ENCODE measurements at regions not wholly inside any gene's neighbourhood (a gene's known extent, or its start where the extent isn't known, plus 50 kb on each side); places are given as distances from the start of the nearest gene placed in this dataset.
A peak's percentile ranks its signal among the peaks of the same experiment; 100 is the strongest.

DNA sequence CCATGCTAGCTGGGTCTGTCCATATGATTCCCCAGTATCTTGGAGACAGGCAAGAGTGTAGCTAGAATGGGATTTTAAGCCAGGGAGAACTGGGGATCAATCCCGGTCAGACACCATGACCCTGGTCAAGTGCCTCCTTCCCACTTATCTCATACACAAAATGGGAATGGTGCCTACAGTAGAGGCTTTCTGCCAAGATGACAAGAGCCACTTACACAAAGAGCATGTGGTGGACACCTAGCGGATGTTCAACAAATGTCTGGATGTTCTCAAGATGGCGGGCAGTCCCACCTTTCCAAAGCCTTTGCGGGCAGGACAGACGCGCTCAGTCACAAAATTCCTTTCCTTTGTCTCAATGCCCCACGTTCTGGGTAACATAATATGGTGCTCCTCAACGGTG lies 57.3 kb downstream of the MAF start:
- no peak overlapping the region for H3K4me3 Mint-ChIP-seq
- H3K27me3 Mint-ChIP-seq (ENCODE audit: low read depth in 3 of 3) = peaks cover 0 to 5% (median 3%) of the 10 kb centered on the region in 3 donors
- no peak for DNase-seq
- H3K4me1 Mint-ChIP-seq = no peaks in the 10 kb centered on the region
- no peaks in the 10 kb centered on the region for H3K36me3 Mint-ChIP-seq
- no peaks in the 10 kb centered on the region for H3K9me3 Mint-ChIP-seq
- H3K27ac Mint-ChIP-seq = no peak overlapping the region

GRCh38 chr16:79542237-79542774 lies 58.2 kb downstream of the MAF start:
- Mint-ChIP-seq H3K27ac (no peak overlapping the region), H3K4me3 (no peak overlapping the region), H3K36me3 (no peaks in the 10 kb centered on the region), H3K9me3 (no peaks in the 10 kb centered on the region), H3K4me1 (no peaks in the 10 kb centered on the region), H3K27me3 (ENCODE audit: low read depth in 3 of 3) (peaks cover 0 to 5% (median 3%) of the 10 kb centered on the region in 3 donors)
- no peak for DNase-seq

GRCh38 chr16:79540825-79541595 lies 59.5 kb downstream of the MAF start:
- Mint-ChIP-seq H3K27me3 (ENCODE audit: low read depth in 3 of 3) (peaks cover 0 to 3% (median 3%) of the 10 kb centered on the region in 3 donors), H3K27ac (no peak overlapping the region), H3K9me3 (no peaks in the 10 kb centered on the region), H3K4me1 (no peaks in the 10 kb centered on the region), H3K4me3 (no peak overlapping the region), H3K36me3 (no peaks in the 10 kb centered on the region)
- DNase-seq = no peak

DNA sequence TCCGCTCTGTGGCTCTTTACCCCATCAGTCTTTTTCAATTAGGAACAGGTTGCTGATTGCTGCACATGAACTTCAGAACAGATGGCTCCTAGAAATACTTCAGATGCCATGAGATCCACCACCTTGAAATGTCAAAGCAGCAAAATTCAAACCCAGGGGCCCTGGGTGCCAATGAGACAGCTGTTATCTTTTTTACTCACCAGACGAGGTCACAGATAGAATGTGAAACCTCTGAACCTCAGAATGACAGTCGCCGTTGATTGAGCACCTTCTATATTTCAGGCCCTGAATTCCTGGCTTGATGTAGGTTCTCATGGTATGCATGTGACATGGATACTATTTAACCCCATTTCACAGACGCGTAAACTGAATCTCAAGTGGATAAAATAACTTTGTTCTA lies 63.0 kb downstream of the MAF start:
- Mint-ChIP-seq H3K4me1 (no peaks in the 10 kb centered on the region), H3K27me3 (ENCODE audit: low read depth in 3 of 3) (peaks cover 0 to 3% (median 3%) of the 10 kb centered on the region in 3 donors), H3K9me3 (no peaks in the 10 kb centered on the region), H3K27ac (no peak overlapping the region), H3K36me3 (no peaks in the 10 kb centered on the region), H3K4me3 (no peak overlapping the region)
- no peak for DNase-seq

- H3K27ac Mint-ChIP-seq = no peak overlapping the region
- no peak overlapping the region for H3K4me3 Mint-ChIP-seq
- H3K4me1 Mint-ChIP-seq = no peaks in the 10 kb centered on the region
- no peak for DNase-seq
- H3K27me3 Mint-ChIP-seq (ENCODE audit: low read depth in 3 of 3) = peaks cover 0 to 3% (median 3%) of the 10 kb centered on the region in 3 donors
- no peaks in the 10 kb centered on the region for H3K36me3 Mint-ChIP-seq
- no peaks in the 10 kb centered on the region for H3K9me3 Mint-ChIP-seq
Observed at GRCh38 chr16:79536958-79537357, 63.6 kb downstream of the MAF start.

DNA sequence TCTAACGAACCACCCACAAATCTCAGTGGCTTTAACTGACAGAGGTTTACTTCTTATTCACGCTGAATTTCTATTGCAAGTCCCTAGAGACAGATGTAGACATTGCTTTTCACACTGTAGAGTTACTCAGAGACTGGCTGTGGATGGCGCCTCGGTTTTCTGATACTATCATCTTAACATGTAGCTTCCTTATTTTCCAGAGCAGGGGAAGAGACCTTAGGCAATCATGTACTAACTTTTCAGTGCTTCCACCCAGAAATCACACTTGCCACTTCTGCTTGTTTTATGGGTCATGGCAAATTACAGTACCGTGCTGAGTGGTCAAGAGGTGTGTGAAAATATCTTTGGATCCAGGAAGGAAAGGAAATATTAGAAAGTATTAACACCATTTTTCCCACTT lies 65.4 kb downstream of the MAF start:
- Mint-ChIP-seq H3K27ac (no peak overlapping the region), H3K36me3 (no peaks in the 10 kb centered on the region), H3K4me1 (no peaks in the 10 kb centered on the region), H3K4me3 (no peak overlapping the region), H3K9me3 (no peaks in the 10 kb centered on the region), H3K27me3 (ENCODE audit: low read depth in 3 of 3) (peaks cover 0 to under 1% (median 0%) of the 10 kb centered on the region in 3 donors)
- DNase-seq = no peak

GRCh38 chr16:79534143-79534542 lies 66.4 kb downstream of the MAF start:
- H3K4me1 Mint-ChIP-seq = no peaks in the 10 kb centered on the region
- DNase-seq = no peak
- H3K4me3 Mint-ChIP-seq = no peak overlapping the region
- no peaks in the 10 kb centered on the region for H3K36me3 Mint-ChIP-seq
- H3K27ac Mint-ChIP-seq = no peak overlapping the region
- H3K9me3 Mint-ChIP-seq = no peaks in the 10 kb centered on the region
- no peaks in the 10 kb centered on the region for H3K27me3 Mint-ChIP-seq (ENCODE audit: low read depth in 3 of 3)

GRCh38 chr16:79533292-79533691 lies 67.2 kb downstream of the MAF start:
- Mint-ChIP-seq H3K27me3 (ENCODE audit: low read depth in 3 of 3) (no peaks in the 10 kb centered on the region), H3K9me3 (no peaks in the 10 kb centered on the region), H3K4me1 (no peaks in the 10 kb centered on the region), H3K36me3 (peaks cover 0 to 2% (median 0%) of the 10 kb centered on the region in 3 donors), H3K27ac (no peak overlapping the region), H3K4me3 (no peak overlapping the region)
- no peak for DNase-seq

GRCh38 chr16:79532785-79533184 lies 67.8 kb downstream of the MAF start:
- DNase-seq = no peak
- no peaks in the 10 kb centered on the region for H3K4me1 Mint-ChIP-seq
- no peaks in the 10 kb centered on the region for H3K9me3 Mint-ChIP-seq
- H3K36me3 Mint-ChIP-seq = peaks cover 0 to 4% (median 0%) of the 10 kb centered on the region in 3 donors
- no peaks in the 10 kb centered on the region for H3K27me3 Mint-ChIP-seq (ENCODE audit: low read depth in 3 of 3)
- H3K27ac Mint-ChIP-seq = no peak overlapping the region
- H3K4me3 Mint-ChIP-seq = no peak overlapping the region

GRCh38 chr16:79532273-79532672 lies 68.3 kb downstream of the MAF start:
- DNase-seq = no peak
- no peak overlapping the region for H3K27ac Mint-ChIP-seq
- H3K36me3 Mint-ChIP-seq = peaks cover 0 to 4% (median 0%) of the 10 kb centered on the region in 3 donors
- no peaks in the 10 kb centered on the region for H3K4me1 Mint-ChIP-seq
- no peak overlapping the region for H3K4me3 Mint-ChIP-seq
- H3K9me3 Mint-ChIP-seq = no peaks in the 10 kb centered on the region
- H3K27me3 Mint-ChIP-seq (ENCODE audit: low read depth in 3 of 3) = no peaks in the 10 kb centered on the region

DNA sequence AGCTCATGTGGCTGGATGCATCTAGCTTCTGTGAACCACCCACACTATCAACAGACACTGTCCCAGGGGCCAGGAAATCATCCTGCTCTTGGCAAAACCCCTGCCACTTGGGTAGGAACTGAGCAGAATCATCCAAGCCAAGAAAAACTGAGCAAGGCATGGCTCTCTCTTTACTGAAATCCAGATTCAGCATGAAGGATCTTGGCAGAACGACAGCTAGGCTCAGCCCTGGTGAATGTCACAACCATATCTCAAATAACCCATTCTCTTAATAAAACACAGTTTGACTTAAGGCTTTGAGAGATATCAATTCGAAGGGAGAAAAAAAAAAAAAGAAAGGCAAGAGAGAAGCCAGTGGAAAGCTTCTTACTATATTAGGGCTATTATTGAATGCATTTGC lies 72.2 kb downstream of the MAF start:
- DNase-seq = no peak
- Mint-ChIP-seq H3K4me3 (no peak overlapping the region), H3K9me3 (no peaks in the 10 kb centered on the region), H3K4me1 (no peaks in the 10 kb centered on the region), H3K36me3 (peaks cover 0 to 4% (median 0%) of the 10 kb centered on the region in 3 donors), H3K27me3 (ENCODE audit: low read depth in 3 of 3) (peaks cover 0 to 6% (median 4%) of the 10 kb centered on the region in 3 donors), H3K27ac (no peak overlapping the region)

GRCh38 chr16:79523971-79524370 lies 76.6 kb downstream of the MAF start:
- Mint-ChIP-seq H3K27ac (no peak overlapping the region), H3K9me3 (peaks cover 0 to 2% (median 0%) of the 10 kb centered on the region in 6 donors), H3K4me1 (peaks cover 14 to 16% of the 10 kb centered on the region in 2 donors), H3K4me3 (no peak overlapping the region), H3K27me3 (ENCODE audit: low read depth in 3 of 3) (peaks cover 5 to 6% (median 6%) of the 10 kb centered on the region in 3 donors), H3K36me3 (peaks cover 0 to 4% (median 0%) of the 10 kb centered on the region in 3 donors)
- no peak for DNase-seq

DNA sequence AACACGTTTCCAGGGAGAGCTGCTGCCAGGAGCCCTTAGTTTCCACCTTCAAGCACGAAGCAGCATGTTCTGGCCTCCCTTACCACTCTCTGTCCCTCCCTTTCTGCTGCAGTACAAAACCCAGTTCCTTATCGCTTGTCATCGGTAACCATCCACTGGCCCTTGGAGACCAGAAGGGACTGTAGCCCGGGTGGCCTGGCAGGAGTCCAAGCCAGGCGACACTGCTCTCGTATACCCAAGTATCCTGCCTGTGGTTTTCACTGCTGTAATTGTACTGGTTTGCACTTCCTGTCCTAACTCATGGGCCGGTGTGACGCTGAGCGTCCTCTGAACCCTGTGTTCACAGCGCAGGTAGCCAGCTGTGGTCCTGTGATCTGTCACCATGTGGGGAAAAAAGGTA lies 81.1 kb downstream of the MAF start:
- H3K9me3 Mint-ChIP-seq = peaks cover 0 to 2% (median 0%) of the 10 kb centered on the region in 6 donors
- H3K27ac Mint-ChIP-seq = peak overlapping the region in 3 of 6 donors; percentile 12 to 22 (median 18)
- peaks cover 24 to 28% of the 10 kb centered on the region in 2 donors for H3K4me1 Mint-ChIP-seq
- H3K36me3 Mint-ChIP-seq = no peaks in the 10 kb centered on the region
- H3K4me3 Mint-ChIP-seq = peak overlapping the region; percentile 24 to 70 (median 66)
- DNase-seq = peak; percentile 61 to 66 (median 65)
- H3K27me3 Mint-ChIP-seq (ENCODE audit: low read depth in 3 of 3) = peaks cover 2 to 18% (median 8%) of the 10 kb centered on the region in 3 donors

DNA sequence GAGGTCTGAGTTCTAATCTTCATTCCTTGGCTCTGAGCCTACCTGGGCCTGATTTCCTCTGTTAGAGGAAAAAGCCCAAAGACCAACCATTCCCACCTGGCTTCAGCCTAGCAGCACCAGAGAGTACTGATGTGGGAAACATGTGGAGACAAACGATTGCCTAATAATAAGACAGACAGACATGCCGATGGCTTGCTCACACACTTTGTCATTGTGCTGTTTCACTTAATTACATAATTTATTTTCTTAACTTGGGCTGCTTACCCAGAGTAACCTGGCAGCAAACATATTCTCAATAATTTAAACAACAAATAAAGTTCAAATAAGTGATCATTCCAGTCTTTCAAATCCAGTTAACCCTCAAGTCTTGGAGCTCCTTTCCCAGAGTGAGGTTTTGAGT lies 83.4 kb downstream of the MAF start:
- Mint-ChIP-seq H3K4me3 (no peak overlapping the region), H3K9me3 (peaks cover 0 to 2% (median 0%) of the 10 kb centered on the region in 6 donors), H3K36me3 (no peaks in the 10 kb centered on the region), H3K4me1 (peaks cover 24 to 28% of the 10 kb centered on the region in 2 donors), H3K27ac (no peak overlapping the region), H3K27me3 (ENCODE audit: low read depth in 3 of 3) (peaks cover 2 to 14% (median 8%) of the 10 kb centered on the region in 3 donors)
- no peak for DNase-seq

Data from immature natural killer cell (primary cell).